ENCODE measurements at regions not wholly inside any gene's neighbourhood (a gene's known extent, or its start where the extent isn't known, plus 50 kb on each side); places are given as distances from the start of the nearest gene placed in this dataset.

- no peak for DNase-seq
- no peak for ATAC-seq
These were observed 332.1 kb downstream of the PABPC4L start for GRCh38 chr4:133869486-133869885.

GRCh38 chr4:133868856-133869255 is 332.7 kb downstream of the PABPC4L start:
- ATAC-seq: no peak

GRCh38 chr4:133866328-133866699 is 335.3 kb downstream of the PABPC4L start:
- DNase-seq: no peak
- ATAC-seq: no peak

More at GRCh38 chr4:133868856-133869255, 332.7 kb downstream of the PABPC4L start:
- no peak for DNase-seq

- ATAC-seq (no peak), DNase-seq (no peak)
These were observed 335.8 kb downstream of the PABPC4L start for GRCh38 chr4:133865612-133866327.

GRCh38 chr4:133863153-133863552 is 338.4 kb downstream of the PABPC4L start:
- ATAC-seq (no peak), DNase-seq (no peak)

- ATAC-seq (no peak), DNase-seq (no peak)
These were observed 344.7 kb downstream of the PABPC4L start for GRCh38 chr4:133856731-133857355.

- ATAC-seq (no peak), DNase-seq (no peak)
These were observed 346.6 kb downstream of the PABPC4L start for GRCh38 chr4:133855001-133855400.

- ATAC-seq (no peak), DNase-seq (no peak)
These were observed 362.3 kb downstream of the PABPC4L start for GRCh38 chr4:133839326-133839725.

- no peak for DNase-seq
These were observed 378.4 kb downstream of the PABPC4L start for GRCh38 chr4:133823177-133823576.

GRCh38 chr4:133812954-133813353 is 388.6 kb downstream of the PABPC4L start:
- ATAC-seq (no peak), DNase-seq (no peak)

More at GRCh38 chr4:133823177-133823576, 378.4 kb downstream of the PABPC4L start:
- no peak for ATAC-seq

GRCh38 chr4:133812236-133812635 is 389.4 kb downstream of the PABPC4L start:
- ATAC-seq: no peak

GRCh38 chr4:133808151-133808550 is 393.4 kb downstream of the PABPC4L start:
- no peak for DNase-seq
- no peak for ATAC-seq

More at GRCh38 chr4:133812236-133812635, 389.4 kb downstream of the PABPC4L start:
- DNase-seq: no peak

- no peak for DNase-seq
- no peak for ATAC-seq
These were observed 398.2 kb downstream of the PABPC4L start for GRCh38 chr4:133803341-133803740.

- no peak for DNase-seq
These were observed 399.0 kb downstream of the PABPC4L start for GRCh38 chr4:133802359-133803140.

GRCh38 chr4:133801883-133802282 is 399.7 kb downstream of the PABPC4L start:
- ATAC-seq: no peak

More at GRCh38 chr4:133802359-133803140, 399.0 kb downstream of the PABPC4L start:
- ATAC-seq: no peak

GRCh38 chr4:133800966-133801365 is 400.6 kb downstream of the PABPC4L start:
- DNase-seq (no peak), ATAC-seq (no peak)

More at GRCh38 chr4:133801883-133802282, 399.7 kb downstream of the PABPC4L start:
- DNase-seq: no peak

- ATAC-seq: no peak
- no peak for DNase-seq
These were observed 401.8 kb downstream of the PABPC4L start for GRCh38 chr4:133799717-133800315.

GRCh38 chr4:133777661-133778060 is 423.9 kb downstream of the PABPC4L start:
- no peak for DNase-seq
- ATAC-seq: no peak

- ATAC-seq (no peak), DNase-seq (no peak)
These were observed 424.6 kb downstream of the PABPC4L start for GRCh38 chr4:133776961-133777360.

GRCh38 chr4:133776503-133776902 is 425.1 kb downstream of the PABPC4L start:
- ATAC-seq (no peak), DNase-seq (no peak)

- no peak for ATAC-seq
- no peak for DNase-seq
These were observed 425.7 kb downstream of the PABPC4L start for GRCh38 chr4:133775881-133776280.

- no peak for ATAC-seq
- no peak for DNase-seq
These were observed 426.1 kb downstream of the PABPC4L start for GRCh38 chr4:133775469-133775868.
